Cardiac septum (tissue), 1 donor: ENCODE measurements at regions not wholly inside any gene's neighbourhood (a gene's known extent, or its start where the extent isn't known, plus 50 kb on each side); places are given as distances from the start of the nearest gene placed in this dataset.

Experiments
- DNase-seq: peaks from one replicate; pipeline ENCODE4 v3.0.0-alpha.2; 2020; ENCODE audit warnings: low spot score
- intact Hi-C: fragments of 100-400 bp; cut with DNase I; formaldehyde crosslinking; loops from one replicate; pipeline ENCODE4 v1.14.0; 2022
- donor health status: DM: no; HTN: no; CAD: no.

DNA sequence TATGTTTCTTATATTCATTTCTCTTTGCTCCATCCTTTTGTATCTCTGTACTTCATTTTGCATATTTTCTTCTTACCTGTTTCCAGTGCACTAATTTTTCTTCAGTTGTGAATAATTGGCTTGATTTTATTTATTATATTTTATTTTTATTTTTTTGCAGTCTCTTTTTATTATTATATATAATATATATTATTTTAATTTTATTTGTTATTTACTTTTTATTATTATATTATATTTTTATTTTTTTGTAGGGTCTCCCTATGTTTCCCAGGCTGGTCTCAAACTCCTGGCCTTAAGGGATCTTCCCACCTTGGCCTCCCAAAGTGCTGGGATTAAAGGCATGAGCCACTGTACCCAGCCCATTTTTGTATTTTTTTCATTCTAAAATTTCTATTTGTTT, 213.1 kb upstream of the TSC22D2 start:
- DNase-seq: no peak
- intact Hi-C loops: no loop called here

DNA sequence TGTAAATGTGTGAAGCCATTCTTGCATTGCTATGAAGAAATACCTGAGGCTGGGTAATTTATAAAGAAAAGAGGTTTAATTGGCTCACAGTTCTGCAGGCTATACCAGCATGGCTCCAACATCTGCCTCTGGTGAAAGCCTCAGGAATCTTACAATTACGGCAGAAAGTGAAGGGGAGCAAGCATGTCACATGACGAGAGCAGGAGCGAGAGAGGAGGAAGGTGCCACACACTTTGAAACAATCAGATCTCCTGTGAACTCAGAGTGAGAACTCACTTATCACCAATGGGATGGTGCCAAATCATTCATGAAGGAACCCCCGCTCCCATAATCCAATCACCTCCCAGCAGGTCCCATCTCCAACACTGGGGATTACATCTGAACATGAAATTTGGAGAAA, 213.6 kb upstream of the TSC22D2 start:
- no peak for DNase-seq
- intact Hi-C loops: no loop called here

- no peak for DNase-seq
- intact Hi-C loops: loop anchor here (1.0 to 10.0 kb wide), 3 partner anchors 33 to 310 kb away; no protein-coding TSS in a partner anchor
These were observed 213.9 kb upstream of the PFN2 start for GRCh38 chr3:150184426-150185071.

- peak; percentile 82 for DNase-seq
- intact Hi-C loops: loop anchor here (1.0 to 10.0 kb wide), 3 partner anchors 33 to 309 kb away; no protein-coding TSS in a partner anchor
These were observed 213.2 kb upstream of the PFN2 start for GRCh38 chr3:150183678-150184425.

DNA sequence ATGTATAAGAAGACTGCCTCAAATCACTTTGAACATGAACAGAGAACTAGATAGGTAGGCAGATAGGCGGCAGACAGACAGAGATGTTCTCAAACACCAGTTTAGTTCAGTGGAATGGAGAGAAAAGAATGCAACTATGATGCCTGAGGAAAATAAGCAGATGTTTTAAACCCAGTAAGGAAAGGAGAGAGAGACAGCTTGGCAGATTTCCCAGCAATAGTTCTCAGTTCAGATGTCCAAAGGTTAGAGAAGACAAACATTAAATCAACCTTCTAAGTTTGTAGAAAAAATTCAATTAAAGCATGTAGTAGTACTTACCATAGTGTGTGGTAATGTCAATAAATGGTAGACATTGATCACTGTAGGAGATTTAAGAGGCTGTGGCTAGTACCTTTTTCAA, 209.6 kb upstream of the PFN2 start:
- no peak for DNase-seq
- intact Hi-C loops: loop anchor here (5.0 to 10.0 kb wide), 2 partner anchors 37 to 306 kb away; no protein-coding TSS in a partner anchor

GRCh38 chr3:150179330-150179729, 208.6 kb upstream of the PFN2 start:
- intact Hi-C loops: no loop called here

GRCh38 chr3:150177673-150178381, 207.1 kb upstream of the PFN2 start:
- no peak for DNase-seq
- intact Hi-C loops: no loop called here

More at GRCh38 chr3:150179330-150179729, 208.6 kb upstream of the PFN2 start:
- no peak for DNase-seq

GRCh38 chr3:150174179-150174578, 203.5 kb upstream of the PFN2 start:
- no peak for DNase-seq

GRCh38 chr3:150172356-150172755, 201.7 kb upstream of the PFN2 start:
- intact Hi-C loops: no loop called here

More at GRCh38 chr3:150174179-150174578, 203.5 kb upstream of the PFN2 start:
- intact Hi-C loops: no loop called here

DNA sequence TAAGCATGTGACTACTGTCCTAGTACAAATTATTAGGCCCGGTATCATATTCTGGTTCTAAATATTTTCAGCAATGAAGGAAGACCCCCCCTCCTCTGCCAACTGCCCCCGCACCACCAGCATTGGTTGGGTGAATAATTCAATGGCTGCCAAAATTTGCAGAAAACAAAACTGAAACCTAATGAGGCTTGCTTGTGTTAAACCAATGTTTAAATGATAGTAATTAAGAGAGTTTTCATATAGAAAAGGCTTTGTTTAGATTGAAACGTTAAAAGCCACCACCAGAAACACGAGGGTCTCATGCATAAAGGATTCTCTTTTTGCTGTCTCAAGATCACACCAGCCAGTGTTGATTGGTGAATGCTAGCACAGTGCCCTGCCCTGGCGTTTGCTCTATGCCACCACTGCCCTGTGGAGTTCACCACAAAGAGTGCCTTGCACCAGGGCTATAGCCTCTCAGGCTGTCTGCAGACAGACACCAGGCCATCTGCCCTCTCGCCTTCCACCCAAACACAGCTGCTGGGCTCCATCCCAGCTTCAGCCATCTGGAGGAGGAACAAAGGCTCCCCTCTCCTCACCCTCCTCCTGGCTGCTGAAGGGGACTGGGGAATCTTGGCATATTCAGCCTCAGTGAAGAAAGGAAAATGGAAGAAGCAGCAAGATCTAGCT, 200.3 kb upstream of the PFN2 start:
- no peak for DNase-seq
- intact Hi-C loops: no loop called here

More at GRCh38 chr3:150172356-150172755, 201.7 kb upstream of the PFN2 start:
- DNase-seq: no peak

DNA sequence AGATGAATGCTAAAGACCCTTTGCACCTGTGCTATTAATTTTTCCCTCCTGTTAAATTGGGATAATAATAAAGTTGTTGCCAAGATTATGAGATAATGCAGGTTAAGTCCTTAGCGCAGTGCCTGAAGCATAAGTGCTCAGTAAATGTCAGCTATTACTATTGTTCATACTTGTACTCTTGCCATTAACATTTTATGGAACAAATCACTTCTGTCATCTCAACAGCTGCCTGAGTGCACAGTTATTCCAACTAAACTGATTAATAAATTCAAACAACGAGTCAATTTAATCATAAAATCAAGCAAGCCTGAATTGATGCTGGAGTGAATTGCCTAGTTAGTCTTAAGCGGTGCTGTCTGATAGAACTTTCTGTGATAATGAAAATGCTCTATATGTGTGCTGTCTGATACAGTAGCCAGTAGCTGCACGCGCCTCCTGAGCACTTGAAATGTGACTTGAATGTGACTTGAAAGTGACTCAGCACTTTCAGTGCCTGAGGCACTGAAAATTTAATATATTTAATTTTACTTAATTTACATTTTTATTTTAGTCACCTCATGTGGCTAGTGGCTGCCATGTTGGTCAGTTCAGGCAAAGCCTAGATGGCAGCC, 198.7 kb upstream of the PFN2 start:
- no peak for DNase-seq
- intact Hi-C loops: no loop called here

- DNase-seq: no peak
- intact Hi-C loops: no loop called here
These were observed 198.0 kb upstream of the PFN2 start for GRCh38 chr3:150168698-150169097.

- intact Hi-C loops: no loop called here
- DNase-seq: no peak
These were observed 194.8 kb upstream of the PFN2 start for GRCh38 chr3:150165396-150166094.

DNA sequence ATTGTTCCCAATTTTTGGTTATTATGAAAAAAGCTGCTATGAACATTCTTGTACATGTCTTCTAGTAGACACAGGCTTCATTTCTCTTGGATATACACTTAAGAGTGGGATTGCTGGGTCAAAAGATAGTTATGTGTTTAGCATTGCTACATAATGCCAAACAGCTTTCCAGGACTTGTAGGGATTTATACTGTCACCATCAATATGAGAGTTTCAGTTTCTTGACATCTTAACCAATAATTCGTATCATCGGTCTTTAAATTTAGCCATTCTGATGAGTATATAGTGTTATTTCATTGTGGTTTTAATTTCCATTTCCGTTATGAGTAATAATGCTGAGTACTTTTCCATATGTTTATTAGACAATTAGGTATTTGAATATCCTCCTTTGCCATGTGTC, 190.3 kb upstream of the PFN2 start:
- intact Hi-C loops: no loop called here
- DNase-seq: no peak

- intact Hi-C loops: no loop called here
- DNase-seq: no peak
These were observed 188.4 kb upstream of the PFN2 start for GRCh38 chr3:150158943-150159625.

- no peak for DNase-seq
- intact Hi-C loops: no loop called here
These were observed 181.9 kb upstream of the PFN2 start for GRCh38 chr3:150152567-150152966.

GRCh38 chr3:150150633-150151032, 179.9 kb upstream of the PFN2 start:
- no peak for DNase-seq
- intact Hi-C loops: no loop called here

GRCh38 chr3:150149651-150150051, 179.0 kb upstream of the PFN2 start:
- no peak for DNase-seq
- intact Hi-C loops: no loop called here
